ENCODE measurements at regions not wholly inside any gene's neighbourhood (a gene's known extent, or its start where the extent isn't known, plus 50 kb on each side); places are given as distances from the start of the nearest gene placed in this dataset.

- TF ChIP-seq POLR2A (IDR thresholded peaks at IDR 0.05) (no peak), CTCF (IDR thresholded peaks at IDR 0.05) (no peak), POLR2AphosphoS5 (IDR thresholded peaks at IDR 0.05) (no peak)
Measured at GRCh38 chr17:34435182-34435928, 72.3 kb upstream of the CCL1 start.

Measured in prostate gland (tissue), 2 donors.